ENCODE measurements at regions not wholly inside any gene's neighbourhood (a gene's known extent, or its start where the extent isn't known, plus 50 kb on each side); places are given as distances from the start of the nearest gene placed in this dataset.

DNA sequence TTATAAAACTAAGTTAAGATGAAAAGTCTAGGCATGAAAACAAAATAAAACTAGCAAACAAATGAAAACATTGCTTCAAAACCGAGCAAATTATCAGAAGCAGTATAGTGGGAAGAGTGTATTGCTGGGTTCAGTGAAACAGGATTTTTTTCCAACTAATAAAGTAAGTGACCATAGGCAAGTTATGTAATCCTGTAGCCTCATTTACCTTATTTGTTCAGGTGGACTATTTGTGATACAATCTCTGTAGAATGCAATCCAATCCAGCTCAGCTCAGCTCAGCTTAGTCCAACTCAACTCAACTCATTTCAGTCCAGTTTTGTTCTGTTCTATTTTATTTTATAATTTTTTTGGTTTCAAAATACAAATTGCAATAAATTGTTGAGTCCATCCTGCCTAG, 276.7 kb upstream of the LRIG3 start:
- DNase-seq: no peak

- DNase-seq: no peak
Observed at GRCh38 chr12:59194794-59195193, 274.5 kb upstream of the LRIG3 start.

GRCh38 chr12:59193476-59194050, 273.3 kb upstream of the LRIG3 start:
- no peak for DNase-seq

GRCh38 chr12:59191372-59191771, 271.1 kb upstream of the LRIG3 start:
- no peak for DNase-seq

- no peak for DNase-seq
Observed at GRCh38 chr12:59186451-59186850, 266.1 kb upstream of the LRIG3 start.

DNA sequence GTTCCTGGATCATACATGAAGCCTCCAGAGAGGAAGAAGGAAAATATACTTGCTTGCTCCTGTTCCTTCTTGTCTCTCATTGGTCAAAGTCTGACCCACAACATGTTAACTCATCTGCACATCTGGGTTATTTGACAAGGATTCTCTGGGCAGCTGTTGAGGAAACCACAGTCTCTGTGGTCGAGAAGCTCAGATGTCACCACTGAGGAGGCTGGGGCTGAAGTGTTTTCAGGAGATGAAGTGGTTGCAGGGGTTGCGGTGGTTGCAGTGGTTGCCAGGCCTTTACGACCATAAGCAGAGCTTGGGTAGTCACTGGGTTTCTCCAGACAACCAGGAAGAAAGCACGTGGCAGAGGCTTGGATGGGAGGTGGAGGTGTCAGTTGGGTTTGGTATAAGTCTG, 265.0 kb upstream of the LRIG3 start:
- no peak for DNase-seq

DNA sequence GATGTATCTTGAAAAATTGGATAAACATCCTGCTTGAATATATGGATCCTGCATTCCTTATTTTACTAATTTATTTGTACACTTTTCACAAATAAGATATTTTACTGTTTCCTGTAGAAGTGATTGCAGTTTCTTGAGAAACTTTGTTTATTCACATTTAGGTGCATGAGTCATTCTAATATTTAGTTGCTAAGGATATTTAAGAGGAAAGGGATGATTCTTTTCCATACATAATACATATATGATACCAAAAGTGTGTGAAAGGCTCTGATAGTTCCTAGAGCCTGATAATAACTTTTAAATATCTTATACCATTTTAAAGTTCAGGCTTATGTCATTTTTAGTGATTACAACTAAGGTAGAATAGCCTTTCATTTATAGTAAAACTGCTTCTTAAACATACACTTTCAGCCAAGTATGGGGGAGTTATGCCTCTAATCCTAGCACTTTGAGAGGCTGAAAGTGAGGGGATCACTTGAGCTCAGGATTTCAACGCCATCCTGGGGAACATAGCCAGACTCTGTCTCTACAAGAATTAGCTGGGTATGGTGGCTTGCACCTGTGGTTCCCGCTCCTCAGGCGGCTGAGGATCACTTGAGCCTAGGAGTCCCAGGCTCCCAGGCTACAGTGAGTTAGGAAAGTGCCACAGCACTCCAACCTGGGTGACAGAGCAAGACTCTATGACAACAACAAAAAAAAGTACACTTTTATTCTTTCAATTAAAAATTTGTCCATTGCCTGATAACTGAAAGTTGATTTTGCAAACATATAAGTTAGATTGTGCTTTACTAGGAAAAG, 262.6 kb upstream of the LRIG3 start:
- DNase-seq: no peak

- peak; percentile 6 for DNase-seq
Observed at GRCh38 chr12:59182191-59182590, 261.9 kb upstream of the LRIG3 start.

DNA sequence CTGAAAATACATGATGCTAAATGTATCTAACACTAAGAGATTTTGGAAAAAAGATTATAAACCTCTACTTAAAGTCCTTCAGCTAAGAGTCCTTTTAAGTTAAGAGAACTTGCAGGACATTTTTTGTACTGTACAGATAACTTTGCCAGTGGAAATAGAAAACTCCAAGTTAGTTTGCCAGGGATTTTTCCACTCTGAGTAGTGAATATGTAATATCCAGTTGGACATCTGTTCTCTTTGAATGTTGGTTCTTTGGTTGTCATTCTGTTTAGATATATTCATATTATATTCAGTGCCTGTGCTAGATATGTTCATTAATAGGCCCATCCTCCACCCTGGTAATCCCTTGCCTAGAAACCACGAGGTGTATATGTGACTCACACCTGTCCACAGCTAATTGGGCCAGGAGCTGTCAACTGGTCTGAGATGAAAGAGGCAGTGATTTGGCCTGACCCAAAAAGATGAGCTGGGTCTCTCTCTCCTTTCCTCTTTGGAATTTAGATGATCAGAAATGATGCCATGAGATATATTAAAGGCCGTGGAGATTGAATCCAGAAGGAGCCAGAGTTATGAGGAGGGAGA, 261.0 kb upstream of the LRIG3 start:
- DNase-seq: no peak

- DNase-seq: no peak
Observed at GRCh38 chr12:59179231-59179630, 258.9 kb upstream of the LRIG3 start.

- no peak for DNase-seq
Observed at GRCh38 chr12:59173695-59174094, 253.4 kb upstream of the LRIG3 start.

GRCh38 chr12:59168647-59169046, 248.3 kb upstream of the LRIG3 start:
- no peak for DNase-seq

GRCh38 chr12:59166457-59166856, 246.2 kb upstream of the LRIG3 start:
- DNase-seq: no peak

DNA sequence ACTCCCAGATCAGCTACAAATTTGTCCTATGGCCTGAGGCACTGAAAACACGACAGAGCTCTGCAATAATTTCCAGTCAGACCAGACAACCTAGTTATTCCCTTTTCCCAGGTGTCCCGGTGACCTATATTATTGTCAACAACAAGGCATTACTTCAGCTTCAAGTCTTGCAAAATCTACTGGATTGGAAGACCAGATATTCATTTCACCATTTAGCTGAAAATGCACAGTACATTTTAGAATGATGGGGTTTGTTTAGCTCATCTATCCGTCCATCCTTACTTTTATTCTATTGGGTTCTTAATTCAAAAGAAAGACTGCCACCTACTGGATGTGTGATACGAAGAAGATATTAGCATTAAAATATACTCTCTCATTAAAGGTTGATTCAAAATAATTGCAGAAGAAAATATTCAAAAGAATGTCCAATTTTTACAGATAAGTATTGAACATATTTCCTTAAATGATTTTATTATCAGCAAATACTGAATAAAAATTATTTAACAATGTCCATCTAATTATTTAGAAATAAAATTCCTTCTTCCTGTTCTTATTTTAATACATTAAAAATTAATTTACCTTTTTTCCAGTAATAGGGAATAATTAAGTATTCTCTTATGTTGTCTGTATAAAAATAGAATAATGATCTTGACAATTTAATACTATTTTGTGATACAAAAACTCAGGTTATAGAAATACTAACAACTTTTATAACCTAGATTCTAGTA, 244.9 kb upstream of the LRIG3 start:
- no peak for DNase-seq

DNA sequence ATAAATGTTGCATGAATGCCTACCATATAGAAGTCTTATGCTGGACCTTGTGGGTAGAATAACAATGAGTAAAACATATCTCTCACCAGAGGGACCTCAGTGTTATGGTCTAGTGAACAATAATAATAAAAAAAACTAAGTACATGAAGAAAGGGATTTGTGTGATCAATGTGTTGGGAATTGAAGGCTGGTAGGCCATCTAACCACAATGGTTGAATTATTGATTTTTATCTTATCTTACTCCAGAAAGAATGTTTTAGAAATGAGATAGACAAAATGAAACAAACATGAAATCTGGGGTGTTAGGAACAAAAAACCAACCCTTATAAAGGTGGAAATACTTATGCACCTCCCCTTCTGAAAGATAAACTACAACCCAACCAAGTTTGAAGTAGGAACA, 243.9 kb upstream of the LRIG3 start:
- DNase-seq: no peak

- no peak for DNase-seq
Observed at GRCh38 chr12:59158681-59159080, 238.4 kb upstream of the LRIG3 start.

DNA sequence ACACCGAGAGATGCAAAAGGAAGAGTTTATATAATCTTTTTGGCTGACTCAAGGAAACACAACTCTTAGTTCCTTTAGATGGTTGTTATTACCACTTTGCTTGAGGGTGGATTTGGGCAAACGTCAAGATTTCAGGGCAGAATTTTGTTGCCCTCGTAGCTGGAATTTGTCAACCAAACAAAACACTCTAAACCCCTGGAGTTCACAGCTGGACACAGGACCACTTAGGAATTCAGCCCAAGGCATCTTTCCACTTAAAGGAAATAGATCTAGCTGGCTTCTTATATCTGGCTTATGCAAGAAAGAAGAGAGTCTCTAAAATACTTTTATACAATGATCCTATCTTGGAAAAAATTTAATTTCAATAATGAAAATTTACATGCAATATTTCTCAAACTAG, 237.8 kb upstream of the LRIG3 start:
- no peak for DNase-seq

DNA sequence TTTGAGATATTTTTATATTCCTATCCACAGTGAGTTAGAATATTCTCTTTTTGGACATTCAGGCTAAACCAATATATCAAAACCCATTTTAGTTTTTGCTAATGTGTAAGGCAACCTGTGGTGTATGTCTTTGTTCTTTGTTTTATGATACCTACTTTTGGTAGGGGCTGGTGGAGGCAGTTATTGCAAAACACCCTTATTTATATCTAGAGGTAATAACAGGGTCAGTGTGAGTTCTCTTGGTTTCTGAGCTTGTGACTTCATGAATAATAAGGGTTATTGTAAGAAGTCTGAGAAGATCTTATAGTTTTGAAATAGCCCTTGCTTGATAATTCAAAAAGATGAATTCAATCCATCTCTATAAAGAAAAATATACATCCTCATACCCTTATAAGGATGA, 235.1 kb upstream of the LRIG3 start:
- DNase-seq: no peak

DNA sequence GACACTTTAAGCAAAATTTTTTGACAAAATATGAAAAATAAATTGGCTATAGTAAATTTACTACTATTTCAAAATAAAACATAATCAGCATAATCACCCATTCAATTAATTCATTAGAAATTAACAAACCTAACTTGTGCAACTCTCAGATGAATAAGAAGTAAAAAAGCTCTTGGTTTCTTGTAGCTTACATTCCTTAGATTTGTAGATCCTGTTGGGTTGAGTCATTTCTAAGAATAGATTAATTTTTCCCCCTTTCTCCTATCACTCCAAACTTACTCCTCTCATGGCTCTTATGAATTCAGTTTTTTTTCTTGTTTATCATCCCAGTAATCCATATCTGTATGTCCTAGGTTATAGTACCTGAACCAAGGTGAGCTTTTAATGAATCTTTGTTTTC, 230.9 kb upstream of the LRIG3 start:
- DNase-seq: no peak

GRCh38 chr12:59149995-59150642, 229.8 kb upstream of the LRIG3 start:
- no peak for DNase-seq

DNA sequence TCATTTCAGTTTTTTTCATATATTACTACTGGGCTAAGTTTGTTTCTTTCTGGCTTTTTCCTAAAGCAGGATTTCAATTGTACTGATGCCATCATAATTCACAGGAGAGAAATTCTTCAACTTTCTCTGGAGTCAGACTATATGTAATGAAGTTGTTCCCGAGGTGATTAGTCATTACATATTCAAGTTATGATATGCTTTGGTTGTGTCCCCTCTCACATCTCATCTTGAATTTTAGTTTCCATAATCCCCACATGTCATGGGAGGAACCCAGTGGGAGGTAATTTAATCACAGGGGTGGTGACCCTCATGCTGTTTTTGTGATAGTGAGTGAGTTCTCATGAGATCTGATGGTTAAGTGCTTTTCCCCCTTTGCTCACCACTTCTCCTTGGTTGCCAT, 227.5 kb upstream of the LRIG3 start:
- DNase-seq: no peak

- DNase-seq: no peak
Observed at GRCh38 chr12:59142183-59142790, 222.0 kb upstream of the LRIG3 start.

GRCh38 chr12:59134750-59135149, 214.4 kb upstream of the LRIG3 start:
- DNase-seq: no peak
